ENCODE measurements at regions not wholly inside any gene's neighbourhood (a gene's known extent, or its start where the extent isn't known, plus 50 kb on each side); places are given as distances from the start of the nearest gene placed in this dataset.

GRCh38 chr10:24120646-24121045 is 88.3 kb upstream of the KIAA1217 start:
- DNase-seq, result no peak
- Mint-ChIP-seq H3K9me3 (no peaks in the 10 kb centered on the region), H3K36me3 (ENCODE audit: low read depth) (peaks cover 5% of the 10 kb centered on the region), H3K4me3 (no peak overlapping the region), H3K27me3 (ENCODE audit: low read depth, poor library complexity) (peaks cover 5% of the 10 kb centered on the region), H3K27ac (no peak overlapping the region), H3K4me1 (peaks cover 46% of the 10 kb centered on the region)
- no peak for TF ChIP-seq CTCF (IDR thresholded peaks at IDR 0.05)

- TF ChIP-seq CTCF (IDR thresholded peaks at IDR 0.05), result no peak
- DNase-seq, result no peak
- Mint-ChIP-seq H3K4me1 (peaks cover 44% of the 10 kb centered on the region), H3K27me3 (ENCODE audit: low read depth, poor library complexity) (no peaks in the 10 kb centered on the region), H3K36me3 (ENCODE audit: low read depth) (peaks cover 9% of the 10 kb centered on the region), H3K27ac (peak overlapping the region; percentile 66), H3K9me3 (no peaks in the 10 kb centered on the region), H3K4me3 (peak overlapping the region; percentile 46)
Observed at GRCh38 chr10:24127516-24127915, 81.4 kb upstream of the KIAA1217 start.

GRCh38 chr10:24128066-24128730 is 80.7 kb upstream of the KIAA1217 start:
- peak; percentile 50 for DNase-seq
- TF ChIP-seq CTCF (IDR thresholded peaks at IDR 0.05), result no peak
- Mint-ChIP-seq H3K4me3 (peak overlapping the region; percentile 46), H3K36me3 (ENCODE audit: low read depth) (peaks cover 9% of the 10 kb centered on the region), H3K9me3 (no peaks in the 10 kb centered on the region), H3K27me3 (ENCODE audit: low read depth, poor library complexity) (peaks cover 1% of the 10 kb centered on the region), H3K27ac (peak overlapping the region; percentile 80), H3K4me1 (peaks cover 51% of the 10 kb centered on the region)

GRCh38 chr10:24132741-24133140 is 76.2 kb upstream of the KIAA1217 start:
- no peak for DNase-seq
- TF ChIP-seq CTCF (IDR thresholded peaks at IDR 0.05), result no peak
- Mint-ChIP-seq H3K4me3 (no peak overlapping the region), H3K9me3 (no peaks in the 10 kb centered on the region), H3K36me3 (ENCODE audit: low read depth) (no peaks in the 10 kb centered on the region), H3K4me1 (peaks cover 44% of the 10 kb centered on the region), H3K27ac (no peak overlapping the region), H3K27me3 (ENCODE audit: low read depth, poor library complexity) (peaks cover 8% of the 10 kb centered on the region)

- no peak overlapping the region for H3K27ac Mint-ChIP-seq
- no peak for TF ChIP-seq CTCF (IDR thresholded peaks at IDR 0.05)
- no peaks in the 10 kb centered on the region for H3K36me3 Mint-ChIP-seq (ENCODE audit: low read depth)
- no peak for DNase-seq
- H3K4me1 Mint-ChIP-seq, result peaks cover 33% of the 10 kb centered on the region
- no peak overlapping the region for H3K4me3 Mint-ChIP-seq
- H3K27me3 Mint-ChIP-seq (ENCODE audit: low read depth, poor library complexity), result peaks cover 11% of the 10 kb centered on the region
- peaks cover 3% of the 10 kb centered on the region for H3K9me3 Mint-ChIP-seq
Observed at GRCh38 chr10:24133835-24134234, 75.1 kb upstream of the KIAA1217 start.

GRCh38 chr10:24136070-24136469 is 72.9 kb upstream of the KIAA1217 start:
- H3K4me1 Mint-ChIP-seq, result peaks cover 20% of the 10 kb centered on the region
- TF ChIP-seq CTCF (IDR thresholded peaks at IDR 0.05), result no peak
- peaks cover 11% of the 10 kb centered on the region for H3K27me3 Mint-ChIP-seq (ENCODE audit: low read depth, poor library complexity)
- H3K4me3 Mint-ChIP-seq, result no peak overlapping the region
- peaks cover 19% of the 10 kb centered on the region for H3K9me3 Mint-ChIP-seq
- no peaks in the 10 kb centered on the region for H3K36me3 Mint-ChIP-seq (ENCODE audit: low read depth)
- DNase-seq, result no peak
- H3K27ac Mint-ChIP-seq, result no peak overlapping the region
